GM18858 (cell line): ENCODE measurements at regions not wholly inside any gene's neighbourhood (a gene's known extent, or its start where the extent isn't known, plus 50 kb on each side); places are given as distances from the start of the nearest gene placed in this dataset.

Source experiments
- ATAC-seq: cut with Tn5 transposase; IDR thresholded peaks from one replicate; pipeline ENCODE4 v1.9.1; 2021; ENCODE audit not compliant: unreplicated experiment

DNA sequence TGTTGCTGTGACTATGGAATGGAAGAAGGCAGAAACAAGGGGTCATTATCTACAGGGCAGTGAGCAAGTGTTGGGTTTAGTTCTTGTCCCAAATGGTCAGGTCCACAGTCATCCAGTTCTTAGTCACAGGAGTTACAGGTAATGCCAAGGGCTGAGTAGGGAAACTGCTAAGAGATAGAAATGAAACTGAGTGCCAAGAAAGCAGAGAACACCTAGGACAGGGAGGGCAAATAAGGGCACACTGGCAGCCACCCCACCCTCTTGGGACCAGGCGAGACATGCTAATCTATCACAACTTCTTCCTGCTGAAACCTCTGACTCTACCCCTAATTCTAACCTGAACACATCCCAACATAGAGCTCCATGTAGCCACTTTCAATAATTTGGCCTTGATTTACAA is 103.2 kb downstream of the KLF4 start:
- ATAC-seq: no peak
